Activated naive CD4-positive, alpha-beta T cell (primary cell): ENCODE measurements at regions not wholly inside any gene's neighbourhood (a gene's known extent, or its start where the extent isn't known, plus 50 kb on each side); places are given as distances from the start of the nearest gene placed in this dataset.
"Not testable (repeated sequence)": the region's sequence is repeated elsewhere in the genome, so short reads cannot be mapped to it uniquely, and the experiment has no call there.

Experiments used
- DNase-seq, 4 experiments: peaks; one replicate each; lab custom pipeline; 2025; lab: John Stamatoyannopoulos, UW

DNA sequence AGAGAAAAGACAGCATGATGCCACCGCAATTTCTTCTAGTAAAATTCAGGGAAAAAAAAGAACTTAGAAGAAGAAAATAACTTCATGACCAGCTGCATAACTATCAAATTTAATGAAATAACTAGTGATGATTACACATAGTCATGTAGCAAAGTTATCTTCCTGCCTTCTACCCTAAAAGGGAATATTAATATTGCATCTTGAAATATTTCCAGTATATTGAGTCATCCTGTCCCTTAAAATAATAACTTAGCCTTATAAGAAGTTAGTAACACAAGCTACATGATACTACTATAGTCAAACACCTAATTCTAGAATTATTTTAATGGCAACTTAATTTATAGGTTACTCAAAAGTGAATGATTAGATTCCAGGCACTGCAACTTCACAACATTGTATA lies 289.2 kb downstream of the KLF12 start:
- DNase-seq = no peak

DNA sequence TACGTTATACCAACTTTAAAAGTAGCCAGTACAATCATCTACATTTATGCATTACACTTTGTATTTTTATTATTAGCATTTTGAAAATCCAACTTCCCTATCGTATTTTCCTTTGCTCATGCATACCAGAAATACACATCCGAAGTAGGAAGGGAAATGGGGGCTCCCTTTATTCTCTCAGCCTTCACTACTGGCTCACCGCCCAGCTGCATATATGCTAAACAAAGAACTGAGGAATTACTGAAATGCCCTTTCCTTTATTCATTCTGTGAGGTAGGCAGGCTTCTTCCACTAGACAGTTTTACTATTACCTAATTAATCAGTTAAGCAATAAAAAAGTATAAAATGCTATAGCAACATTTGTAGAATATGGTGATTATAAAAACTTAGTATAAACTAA lies 291.6 kb downstream of the KLF12 start:
- no peak for DNase-seq

- no peak for DNase-seq
Measured at GRCh38 chr13:73842184-73842583, 292.0 kb downstream of the KLF12 start.

DNA sequence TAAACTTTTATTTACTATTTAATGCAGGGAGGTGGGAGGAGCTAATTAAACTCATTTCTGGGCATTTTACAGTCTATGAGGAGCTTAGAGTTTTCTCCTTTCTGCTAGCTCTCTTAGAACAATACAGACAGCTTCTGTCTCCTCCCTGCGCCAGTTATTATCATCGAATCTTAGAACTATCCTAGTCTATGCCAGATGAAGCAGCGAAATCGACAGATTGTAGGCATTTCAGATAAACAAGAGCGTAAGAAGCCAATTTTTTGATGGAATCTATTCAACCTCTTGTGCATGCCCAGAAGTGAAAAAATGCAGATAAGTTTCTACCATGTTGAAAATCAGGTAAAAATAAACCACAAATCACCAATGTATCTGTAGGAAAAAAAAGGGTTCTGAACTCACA lies 297.1 kb downstream of the KLF12 start:
- DNase-seq = no peak

DNA sequence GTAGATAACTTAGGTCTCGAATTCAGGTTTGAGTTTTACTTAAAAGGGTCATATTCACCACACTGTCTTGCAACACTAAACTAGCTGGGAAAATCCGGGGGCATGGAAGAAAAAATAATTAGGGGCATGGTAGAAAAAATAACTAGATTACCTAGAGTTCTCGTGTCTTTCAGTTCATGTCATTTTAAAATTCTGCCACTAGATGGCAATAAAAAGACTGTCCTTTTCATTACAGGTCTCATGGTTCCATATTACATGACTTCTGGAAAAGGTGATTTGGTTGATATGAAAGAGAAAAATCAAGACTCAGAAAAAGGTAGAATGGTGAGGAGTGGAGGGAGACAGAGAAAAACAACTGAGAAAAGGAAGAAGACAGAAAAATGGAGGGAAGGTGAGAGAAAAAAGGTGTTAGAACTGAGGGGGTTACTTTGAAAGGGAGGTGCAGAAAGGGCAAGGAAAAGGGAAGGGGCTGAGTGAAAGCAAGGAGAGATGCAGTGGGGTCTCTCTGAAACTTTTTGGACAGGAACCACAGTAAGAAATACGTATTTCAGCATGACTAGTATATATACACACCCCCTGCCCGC lies 299.0 kb downstream of the KLF12 start:
- DNase-seq = no peak

- no peak for DNase-seq
Measured at GRCh38 chr13:73833325-73834070, 300.7 kb downstream of the KLF12 start.

- no peak for DNase-seq
Measured at GRCh38 chr13:73832825-73833224, 301.4 kb downstream of the KLF12 start.

DNA sequence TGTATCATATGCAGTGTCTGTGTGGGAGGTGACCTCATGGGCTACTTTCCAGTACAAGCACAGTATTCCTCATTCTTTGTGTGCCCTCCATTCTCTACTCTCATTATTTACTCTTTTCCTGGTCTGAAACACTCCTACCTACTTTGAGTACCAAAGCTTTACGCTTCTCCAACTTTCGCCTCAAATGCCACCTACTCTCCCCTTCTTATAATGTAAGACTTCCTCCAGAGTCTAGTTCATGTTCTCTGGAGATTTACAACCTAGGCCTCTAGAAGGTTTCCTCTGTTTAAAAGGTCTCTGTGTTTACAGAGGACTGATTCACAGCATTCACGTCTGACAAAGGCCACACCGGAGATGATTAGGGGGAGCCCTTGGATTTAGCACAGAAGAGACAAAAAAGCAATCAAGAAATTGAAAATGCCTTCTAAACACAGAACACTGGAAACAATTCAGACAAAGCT lies 302.0 kb downstream of the KLF12 start:
- no peak for DNase-seq

DNA sequence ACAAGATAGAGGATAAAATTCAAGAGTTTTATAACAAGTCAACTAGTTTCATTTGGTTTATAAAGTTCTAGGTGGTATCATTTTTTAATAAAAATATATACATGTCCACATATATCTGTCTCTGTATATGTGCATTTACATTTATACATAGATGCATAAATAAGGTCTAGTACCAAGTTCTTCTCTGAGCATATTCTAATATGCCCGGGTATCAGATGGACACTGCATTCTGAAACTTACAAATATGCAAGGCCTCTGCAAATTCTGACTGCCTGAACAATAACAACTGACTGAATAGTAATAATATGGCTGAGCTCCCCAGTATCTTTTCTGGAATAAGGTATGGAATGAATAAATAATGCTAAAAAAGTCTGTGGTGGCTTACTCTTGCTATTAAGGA lies 304.8 kb downstream of the KLF12 start:
- DNase-seq = no peak

DNA sequence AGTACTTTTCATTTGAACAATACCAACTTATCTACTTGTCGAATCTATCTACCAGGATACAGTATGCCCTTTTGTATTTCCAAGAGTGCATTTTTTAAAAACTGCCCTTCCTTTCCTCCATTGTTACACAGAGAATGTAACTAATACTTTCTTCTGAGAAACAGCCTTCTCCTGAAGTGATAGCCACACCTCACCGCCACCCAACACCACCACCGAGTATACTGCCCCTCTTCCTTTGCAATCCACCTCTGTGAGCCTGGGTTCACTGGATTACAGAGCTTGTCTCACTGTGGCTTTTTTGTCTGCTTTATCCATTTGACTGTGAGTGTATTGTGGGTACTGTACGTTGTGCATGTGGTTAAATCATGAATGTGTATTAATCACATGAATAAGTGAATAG lies 305.4 kb downstream of the KLF12 start:
- DNase-seq = no peak

DNA sequence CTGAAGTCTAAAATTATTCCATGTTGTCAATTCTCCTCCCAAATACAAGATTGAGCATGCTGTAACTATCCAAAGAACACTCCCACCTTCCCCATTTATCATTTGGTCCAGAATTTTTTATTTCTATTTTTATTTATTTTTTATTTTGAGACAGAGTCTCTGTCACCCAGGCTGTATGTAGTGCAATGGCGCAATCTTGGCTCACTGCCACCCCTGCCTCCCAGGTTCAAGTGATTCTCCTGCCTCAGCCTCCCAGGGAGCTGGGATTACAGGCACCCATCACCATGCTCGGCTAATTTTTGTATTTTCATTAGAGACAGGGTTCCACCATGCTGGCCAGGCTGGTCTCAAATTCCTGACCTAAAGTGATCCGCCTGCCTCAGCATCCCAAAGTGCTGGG lies 306.8 kb downstream of the KLF12 start:
- DNase-seq = no peak

DNA sequence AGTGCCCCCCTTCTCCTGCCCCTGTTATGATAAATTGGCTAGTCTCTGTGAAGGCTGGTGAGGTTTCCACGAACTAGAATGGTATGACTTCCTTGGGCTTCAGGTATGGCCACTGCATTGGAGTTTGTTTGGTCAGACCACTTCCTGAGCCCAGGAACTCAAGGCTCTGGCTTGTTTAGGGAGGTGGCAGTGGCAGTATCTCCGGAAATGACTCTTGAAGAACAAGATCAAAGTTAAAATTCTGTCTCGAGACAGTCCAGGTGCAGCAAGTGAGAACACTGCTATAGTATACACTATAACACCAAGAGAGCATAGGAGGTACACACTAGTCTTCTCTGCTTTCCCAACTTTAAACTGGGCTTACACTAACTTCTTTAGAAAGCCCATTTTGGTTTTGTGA lies 309.1 kb downstream of the KLF12 start:
- DNase-seq = no peak

GRCh38 chr13:73822668-73823592 lies 311.3 kb downstream of the KLF12 start:
- DNase-seq = no peak

DNA sequence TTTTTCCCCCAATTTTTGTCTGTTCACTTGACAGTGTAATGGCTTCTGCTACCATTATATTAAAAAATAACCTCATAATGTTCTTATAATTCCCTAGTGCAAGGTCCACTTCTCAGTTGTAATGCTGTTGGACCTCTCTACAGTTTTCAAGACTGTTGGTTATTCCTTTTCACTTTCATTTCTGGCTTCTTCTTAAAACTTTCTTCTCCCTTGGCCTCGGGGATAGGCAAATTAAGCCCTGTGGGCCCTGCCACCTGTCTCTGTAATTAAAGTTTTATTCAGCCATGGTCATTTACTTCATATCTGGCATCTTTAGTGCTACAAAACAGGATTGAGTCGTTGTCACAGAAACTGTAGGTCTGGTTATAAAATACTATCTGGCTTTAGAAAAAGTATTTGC lies 313.5 kb downstream of the KLF12 start:
- no peak for DNase-seq

DNA sequence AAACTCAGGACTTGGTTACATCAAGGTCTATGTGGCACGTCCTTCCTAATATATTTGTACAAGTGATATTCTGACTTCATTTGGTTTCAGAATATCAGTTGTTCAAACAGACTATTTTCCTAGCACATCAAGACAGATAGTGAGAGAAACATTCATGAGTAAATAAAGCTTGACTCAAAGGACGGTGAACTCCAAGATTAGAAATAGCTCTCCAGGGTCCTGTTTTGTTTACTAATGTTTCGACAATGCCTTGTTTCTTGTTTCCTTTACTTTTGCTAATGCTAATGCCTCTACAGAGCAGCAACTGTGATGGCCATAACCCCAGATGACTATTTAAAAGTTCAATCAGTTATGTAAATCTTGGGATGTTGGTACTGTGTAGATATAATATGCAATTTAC lies 313.9 kb downstream of the KLF12 start:
- DNase-seq = no peak

GRCh38 chr13:73819711-73820110 lies 314.5 kb downstream of the KLF12 start:
- DNase-seq = no peak

DNA sequence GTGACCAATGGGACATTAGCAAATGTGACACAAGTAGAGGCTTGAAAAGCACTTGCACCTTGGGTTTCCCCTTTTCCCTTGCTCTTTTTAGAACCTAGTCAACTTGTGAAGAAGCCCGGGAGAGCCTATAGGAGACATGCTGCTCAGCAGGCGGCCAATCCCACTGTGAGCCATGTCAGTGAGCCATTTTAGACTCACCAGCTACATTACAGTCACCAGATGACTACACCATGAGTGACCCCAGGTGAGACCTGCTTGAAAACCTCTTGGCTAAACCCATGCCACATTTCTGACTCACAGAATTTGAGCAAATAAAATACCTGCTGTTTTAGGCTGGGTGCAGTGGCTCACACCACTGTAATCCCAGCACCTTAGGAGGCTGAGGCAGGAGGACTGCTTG lies 317.5 kb downstream of the KLF12 start:
- DNase-seq = no peak

- DNase-seq = no peak
Measured at GRCh38 chr13:73815796-73816195, 318.4 kb downstream of the KLF12 start.

- no peak for DNase-seq
Measured at GRCh38 chr13:73810647-73811046, 323.6 kb downstream of the KLF12 start.

DNA sequence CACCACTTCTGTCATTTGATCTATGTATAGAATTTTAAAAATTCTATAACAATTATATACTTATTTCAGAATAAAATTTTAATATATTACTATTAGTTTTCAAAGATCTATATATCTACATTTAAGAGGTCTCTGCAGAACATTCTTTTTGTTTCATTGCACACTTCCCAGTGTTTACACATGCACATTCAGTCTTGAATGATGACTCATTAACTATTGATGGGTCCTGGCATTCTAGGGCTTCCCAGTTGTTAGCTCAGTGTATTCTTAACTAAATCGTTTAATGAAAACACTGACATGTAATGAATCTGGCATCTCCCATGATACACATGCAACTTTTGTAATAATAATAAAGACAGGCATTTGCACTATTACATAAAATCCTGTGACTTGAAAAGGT lies 324.6 kb downstream of the KLF12 start:
- DNase-seq = no peak

DNA sequence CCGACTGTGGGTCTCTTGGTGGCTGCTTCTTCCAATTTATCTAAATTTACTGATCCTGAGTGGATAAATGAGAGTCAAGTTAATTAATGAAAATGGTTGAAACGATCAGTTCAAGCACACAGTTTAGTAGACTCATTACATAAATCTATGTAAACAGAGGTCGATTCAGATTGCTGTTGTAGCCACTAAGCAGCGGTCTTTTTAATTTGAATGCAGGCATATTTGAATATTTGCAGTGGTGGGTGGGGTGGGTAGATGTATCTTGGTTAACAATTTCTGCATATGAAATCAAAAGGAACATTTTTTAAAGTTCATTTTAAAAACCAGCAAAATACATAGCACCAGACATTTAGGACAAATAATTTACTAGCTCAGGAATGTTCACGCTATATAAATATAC lies 325.9 kb downstream of the KLF12 start:
- DNase-seq = no peak

DNA sequence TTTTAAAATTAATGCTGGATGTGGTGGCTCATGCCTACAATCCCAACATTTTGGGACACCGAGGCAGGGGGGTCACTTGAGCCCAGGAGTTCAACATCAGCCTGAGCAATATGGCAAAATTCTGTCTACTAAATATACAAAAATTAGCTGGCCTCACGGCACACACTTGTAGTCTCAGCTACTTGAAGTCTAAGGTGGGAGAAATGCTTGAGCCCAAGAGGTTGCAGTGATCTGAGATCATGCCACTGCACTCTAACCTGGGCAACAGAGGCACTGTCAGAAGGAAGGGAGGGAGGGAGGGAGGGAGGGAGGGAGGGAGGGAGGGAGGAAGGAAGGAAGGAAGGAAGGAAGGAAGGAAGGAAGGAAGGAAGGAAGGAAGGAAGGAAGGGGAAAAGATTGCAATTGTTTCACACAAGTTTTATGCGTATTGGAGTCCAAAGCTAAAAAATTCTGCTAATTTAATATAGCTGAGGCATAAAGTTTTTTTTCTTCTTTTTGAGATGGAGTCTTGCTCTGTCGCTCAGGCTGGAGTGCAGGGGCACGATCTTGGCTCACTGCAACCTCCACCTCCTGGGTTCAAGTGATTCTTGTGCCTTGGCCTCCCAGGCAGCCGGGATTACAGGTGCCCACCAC lies 328.8 kb downstream of the KLF12 start:
- not testable (repeated sequence) for DNase-seq
